DMS153 (cell line): ENCODE measurements at regions not wholly inside any gene's neighbourhood (a gene's known extent, or its start where the extent isn't known, plus 50 kb on each side); places are given as distances from the start of the nearest gene placed in this dataset.
"Not testable (repeated sequence)": the region's sequence is repeated elsewhere in the genome, so short reads cannot be mapped to it uniquely, and the experiment has no call there.

ENCODE experiments used
- DNase-seq: peaks from one replicate; lab custom pipeline; 2025; lab: John Stamatoyannopoulos, UW

DNA sequence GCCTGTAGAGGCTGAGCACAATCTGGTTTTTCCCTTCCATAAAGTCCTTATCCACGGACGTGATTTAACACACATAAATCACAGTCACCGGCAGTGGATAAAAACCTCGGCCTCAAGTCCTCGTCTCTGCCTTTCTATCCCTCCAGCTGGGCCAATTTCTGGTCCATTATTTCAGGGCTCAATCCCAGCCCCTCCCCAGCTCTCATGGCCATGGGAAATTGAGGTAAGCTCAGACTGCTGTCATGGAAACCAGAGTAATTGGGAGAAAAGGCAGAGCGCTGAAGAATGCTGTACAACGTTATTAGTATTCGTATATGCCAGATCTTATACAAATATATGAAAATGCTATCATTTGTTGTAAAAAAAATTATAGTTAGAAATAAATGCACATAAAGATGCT, 86.2 kb upstream of the USP29 start:
- DNase-seq: no peak

GRCh38 chr19:57034544-57034943, 85.2 kb upstream of the USP29 start:
- DNase-seq: no peak

DNA sequence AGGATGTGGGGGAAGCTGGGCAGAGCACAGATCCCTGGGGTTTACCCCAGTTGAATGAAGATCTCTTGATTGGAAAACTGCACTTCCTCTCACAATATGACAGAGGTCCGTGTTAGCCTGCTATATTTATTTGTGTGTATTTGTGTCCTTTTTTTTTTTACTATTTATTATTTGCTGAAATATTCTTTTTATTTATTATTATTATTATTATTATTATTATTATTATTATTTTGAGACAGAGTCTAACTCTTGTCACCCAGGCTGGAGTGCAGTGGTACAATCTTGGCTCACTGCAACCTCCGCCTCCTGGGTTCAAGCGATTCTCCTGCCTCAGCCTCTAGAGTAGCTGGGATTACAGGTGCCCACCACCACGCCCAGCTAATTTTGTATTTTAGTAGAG, 84.0 kb upstream of the USP29 start:
- not testable (repeated sequence) for DNase-seq

GRCh38 chr19:57037556-57037955, 82.2 kb upstream of the USP29 start:
- DNase-seq: no peak

- DNase-seq: no peak
Observed at GRCh38 chr19:57047743-57048142, 72.0 kb upstream of the USP29 start.

DNA sequence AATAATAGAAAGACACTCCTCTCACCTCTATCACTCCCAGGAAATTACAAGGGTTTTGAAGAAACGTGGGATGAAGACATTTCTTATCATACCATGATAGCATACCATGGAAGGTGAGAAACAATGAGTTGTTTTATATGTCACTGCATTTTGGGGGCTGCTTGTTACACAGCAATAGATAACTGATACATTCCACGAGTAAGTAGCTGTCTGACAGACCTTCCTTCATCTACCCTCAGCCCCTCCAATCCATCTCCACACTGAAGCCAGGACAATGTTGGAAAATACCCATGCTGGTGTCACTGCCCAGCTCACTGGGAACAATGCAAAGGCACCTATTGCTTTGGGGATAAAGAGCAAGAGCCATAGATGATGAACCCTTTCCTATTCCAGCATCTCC, 68.9 kb upstream of the USP29 start:
- no peak for DNase-seq

GRCh38 chr19:57052081-57052480, 67.7 kb upstream of the USP29 start:
- DNase-seq: no peak

DNA sequence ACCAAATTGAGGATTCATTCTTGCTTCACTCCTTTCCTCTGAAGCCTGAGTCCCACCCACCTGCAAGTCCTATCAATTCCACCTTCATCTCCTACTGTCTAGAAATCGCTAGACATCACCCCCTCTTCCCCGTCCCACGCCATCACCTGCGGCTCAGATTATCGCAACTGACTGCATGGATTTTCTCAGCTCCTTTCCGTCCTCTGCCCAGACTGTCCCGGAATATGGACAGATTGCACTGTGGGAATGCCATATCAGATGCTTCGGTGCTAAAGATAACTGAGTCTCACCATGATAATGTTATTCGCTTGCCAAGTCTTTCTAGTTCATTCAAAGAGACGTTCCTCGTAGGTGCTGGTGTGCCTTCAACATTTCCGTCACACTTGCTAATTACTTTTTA, 66.4 kb upstream of the USP29 start:
- DNase-seq: no peak

DNA sequence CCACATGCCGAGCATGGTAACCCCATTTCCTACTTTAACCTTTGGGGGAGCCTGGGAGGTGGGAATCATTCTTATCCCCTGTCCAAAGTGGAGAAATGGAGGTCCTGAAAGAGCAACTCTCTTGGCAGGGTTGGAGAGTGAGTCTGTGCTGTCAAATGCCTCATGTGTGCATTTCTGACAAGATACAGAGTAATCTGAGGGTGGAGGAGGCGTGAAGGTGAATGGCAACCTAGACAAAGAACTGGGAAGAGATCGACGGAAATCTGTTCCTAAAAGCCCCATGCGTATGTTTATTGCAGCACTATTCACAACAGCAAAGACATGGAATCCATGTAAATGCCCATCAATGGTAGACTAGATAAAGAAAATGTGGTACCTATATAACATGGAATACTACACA, 63.8 kb upstream of the USP29 start:
- no peak for DNase-seq

DNA sequence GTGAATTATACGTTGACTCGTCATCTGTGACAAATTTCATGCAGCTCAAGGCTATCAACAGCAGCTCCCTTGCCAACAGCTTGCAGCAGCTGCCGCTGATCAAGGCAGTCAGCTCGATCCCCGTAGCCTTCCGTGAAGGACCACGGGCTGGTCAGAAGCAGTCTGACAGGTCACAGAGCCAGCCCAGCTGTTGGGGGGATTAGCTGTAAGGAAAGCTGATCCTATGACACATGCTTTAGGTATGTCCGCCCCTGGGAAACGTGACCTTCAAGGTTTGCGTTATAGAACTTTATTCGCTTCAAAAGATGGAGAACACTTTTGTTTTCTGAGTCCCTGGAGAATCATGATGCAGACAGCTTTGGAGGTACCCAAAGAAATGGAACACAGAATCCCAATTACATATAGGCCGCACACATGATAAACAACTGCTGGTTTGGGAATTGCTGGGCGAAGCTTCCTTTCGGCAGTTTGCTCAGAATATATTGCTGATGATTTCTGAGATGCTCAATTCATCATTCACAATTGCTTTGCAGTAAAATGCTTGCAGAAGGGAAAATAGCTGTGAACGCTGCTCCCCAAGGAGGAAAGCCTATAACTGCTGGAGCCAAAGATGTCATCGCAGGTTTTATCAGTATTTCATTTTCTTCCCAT, 62.6 kb upstream of the USP29 start:
- no peak for DNase-seq

- no peak for DNase-seq
Observed at GRCh38 chr19:57058871-57059270, 60.9 kb upstream of the USP29 start.

GRCh38 chr19:57063070-57063469, 56.7 kb upstream of the USP29 start:
- DNase-seq: no peak

GRCh38 chr19:57067440-57067839, 52.3 kb upstream of the USP29 start:
- DNase-seq: no peak

- DNase-seq: no peak
Observed at GRCh38 chr19:57068311-57068710, 51.5 kb upstream of the USP29 start.

GRCh38 chr19:57068921-57069697, 50.7 kb upstream of the USP29 start:
- no peak for DNase-seq
